ENCODE measurements at regions not wholly inside any gene's neighbourhood (a gene's known extent, or its start where the extent isn't known, plus 50 kb on each side); places are given as distances from the start of the nearest gene placed in this dataset.
"Not testable (repeated sequence)": the region's sequence is repeated elsewhere in the genome, so short reads cannot be mapped to it uniquely, and the experiment has no call there.

GRCh38 chr18:46241393-46241792 is 137.2 kb downstream of the HAUS1 start:
- H3K27me3 ChIP-seq (ENCODE audit: insufficient read depth, low read length); H3K36me3 ChIP-seq (ENCODE audit: insufficient read depth, low read length); H2AFZ ChIP-seq (ENCODE audit: low read depth, low read length); H3K4me1 ChIP-seq (ENCODE audit: insufficient read depth, low read length); H3K4me3 ChIP-seq (ENCODE audit: low read length); H3K9me3 ChIP-seq (ENCODE audit: low read length): not testable (repeated sequence)

- no peaks in the 10 kb centered on the region for H3K27me3 ChIP-seq (ENCODE audit: insufficient read depth, low read length)
- no peak overlapping the region for H2AFZ ChIP-seq (ENCODE audit: low read depth, low read length)
- H3K4me1 ChIP-seq (ENCODE audit: insufficient read depth, low read length) = peaks cover 1% of the 10 kb centered on the region
- no peaks in the 10 kb centered on the region for H3K9me3 ChIP-seq (ENCODE audit: low read length)
- H3K4me3 ChIP-seq (ENCODE audit: low read length) = no peak overlapping the region
- no peaks in the 10 kb centered on the region for H3K36me3 ChIP-seq (ENCODE audit: insufficient read depth, low read length)
Measured at GRCh38 chr18:46242183-46242582, 138.0 kb downstream of the HAUS1 start.

- no peaks in the 10 kb centered on the region for H3K27me3 ChIP-seq (ENCODE audit: insufficient read depth, low read length)
- H2AFZ ChIP-seq (ENCODE audit: low read depth, low read length) = no peak overlapping the region
- no peak overlapping the region for H3K4me3 ChIP-seq (ENCODE audit: low read length)
- no peaks in the 10 kb centered on the region for H3K36me3 ChIP-seq (ENCODE audit: insufficient read depth, low read length)
- H3K4me1 ChIP-seq (ENCODE audit: insufficient read depth, low read length) = peaks cover 1% of the 10 kb centered on the region
- no peaks in the 10 kb centered on the region for H3K9me3 ChIP-seq (ENCODE audit: low read length)
Measured at GRCh38 chr18:46243095-46243494, 138.9 kb downstream of the HAUS1 start.

GRCh38 chr18:46243673-46244072 is 139.5 kb downstream of the HAUS1 start:
- Histone ChIP-seq H3K4me1 (ENCODE audit: insufficient read depth, low read length) (peaks cover 1% of the 10 kb centered on the region), H2AFZ (ENCODE audit: low read depth, low read length) (no peak overlapping the region), H3K27me3 (ENCODE audit: insufficient read depth, low read length) (no peaks in the 10 kb centered on the region), H3K36me3 (ENCODE audit: insufficient read depth, low read length) (no peaks in the 10 kb centered on the region), H3K9me3 (ENCODE audit: low read length) (no peaks in the 10 kb centered on the region), H3K4me3 (ENCODE audit: low read length) (no peak overlapping the region)

- H3K9me3 ChIP-seq (ENCODE audit: low read length) = no peaks in the 10 kb centered on the region
- H3K4me1 ChIP-seq (ENCODE audit: insufficient read depth, low read length) = peaks cover 11% of the 10 kb centered on the region
- H2AFZ ChIP-seq (ENCODE audit: low read depth, low read length) = no peak overlapping the region
- H3K4me3 ChIP-seq (ENCODE audit: low read length) = no peak overlapping the region
- no peaks in the 10 kb centered on the region for H3K36me3 ChIP-seq (ENCODE audit: insufficient read depth, low read length)
- no peaks in the 10 kb centered on the region for H3K27me3 ChIP-seq (ENCODE audit: insufficient read depth, low read length)
Measured at GRCh38 chr18:46246101-46246500, 141.9 kb downstream of the HAUS1 start.

GRCh38 chr18:46247942-46248341 is 143.8 kb downstream of the HAUS1 start:
- peaks cover 11% of the 10 kb centered on the region for H3K4me1 ChIP-seq (ENCODE audit: insufficient read depth, low read length)
- no peaks in the 10 kb centered on the region for H3K9me3 ChIP-seq (ENCODE audit: low read length)
- H3K36me3 ChIP-seq (ENCODE audit: insufficient read depth, low read length) = no peaks in the 10 kb centered on the region

GRCh38 chr18:46250084-46250811 is 146.1 kb downstream of the HAUS1 start:
- no peak overlapping the region for H2AFZ ChIP-seq (ENCODE audit: low read depth, low read length)
- H3K9me3 ChIP-seq (ENCODE audit: low read length) = no peaks in the 10 kb centered on the region
- H3K36me3 ChIP-seq (ENCODE audit: insufficient read depth, low read length) = peaks cover 9% of the 10 kb centered on the region
- H3K4me1 ChIP-seq (ENCODE audit: insufficient read depth, low read length) = peaks cover 11% of the 10 kb centered on the region
- no peak overlapping the region for H3K4me3 ChIP-seq (ENCODE audit: low read length)
- H3K27me3 ChIP-seq (ENCODE audit: insufficient read depth, low read length) = no peaks in the 10 kb centered on the region

More at GRCh38 chr18:46247942-46248341, 143.8 kb downstream of the HAUS1 start:
- no peak overlapping the region for H2AFZ ChIP-seq (ENCODE audit: low read depth, low read length)
- H3K27me3 ChIP-seq (ENCODE audit: insufficient read depth, low read length) = no peaks in the 10 kb centered on the region
- no peak overlapping the region for H3K4me3 ChIP-seq (ENCODE audit: low read length)

GRCh38 chr18:46250812-46251173 is 146.6 kb downstream of the HAUS1 start:
- Histone ChIP-seq H3K27me3 (ENCODE audit: insufficient read depth, low read length) (no peaks in the 10 kb centered on the region), H2AFZ (ENCODE audit: low read depth, low read length) (no peak overlapping the region), H3K36me3 (ENCODE audit: insufficient read depth, low read length) (peaks cover 9% of the 10 kb centered on the region), H3K4me3 (ENCODE audit: low read length) (no peak overlapping the region), H3K4me1 (ENCODE audit: insufficient read depth, low read length) (peaks cover 11% of the 10 kb centered on the region), H3K9me3 (ENCODE audit: low read length) (no peaks in the 10 kb centered on the region)

GRCh38 chr18:46252759-46253158 is 148.6 kb downstream of the HAUS1 start:
- Histone ChIP-seq H2AFZ (ENCODE audit: low read depth, low read length) (no peak overlapping the region), H3K4me3 (ENCODE audit: low read length) (no peak overlapping the region), H3K4me1 (ENCODE audit: insufficient read depth, low read length) (peaks cover 11% of the 10 kb centered on the region), H3K9me3 (ENCODE audit: low read length) (no peaks in the 10 kb centered on the region), H3K36me3 (ENCODE audit: insufficient read depth, low read length) (peaks cover 9% of the 10 kb centered on the region), H3K27me3 (ENCODE audit: insufficient read depth, low read length) (no peaks in the 10 kb centered on the region)

GRCh38 chr18:46253498-46253897 is 149.3 kb downstream of the HAUS1 start:
- Histone ChIP-seq H3K4me3 (ENCODE audit: low read length) (no peak overlapping the region), H3K36me3 (ENCODE audit: insufficient read depth, low read length) (peaks cover 9% of the 10 kb centered on the region)

GRCh38 chr18:46256078-46256477 is 151.9 kb downstream of the HAUS1 start:
- no peaks in the 10 kb centered on the region for H3K4me1 ChIP-seq (ENCODE audit: insufficient read depth, low read length)
- peaks cover 9% of the 10 kb centered on the region for H3K36me3 ChIP-seq (ENCODE audit: insufficient read depth, low read length)
- no peak overlapping the region for H2AFZ ChIP-seq (ENCODE audit: low read depth, low read length)
- H3K9me3 ChIP-seq (ENCODE audit: low read length) = no peaks in the 10 kb centered on the region
- no peaks in the 10 kb centered on the region for H3K27me3 ChIP-seq (ENCODE audit: insufficient read depth, low read length)
- no peak overlapping the region for H3K4me3 ChIP-seq (ENCODE audit: low read length)

More at GRCh38 chr18:46253498-46253897, 149.3 kb downstream of the HAUS1 start:
- H3K4me1 ChIP-seq (ENCODE audit: insufficient read depth, low read length) = peaks cover 11% of the 10 kb centered on the region
- H3K27me3 ChIP-seq (ENCODE audit: insufficient read depth, low read length) = no peaks in the 10 kb centered on the region
- no peak overlapping the region for H2AFZ ChIP-seq (ENCODE audit: low read depth, low read length)
- no peaks in the 10 kb centered on the region for H3K9me3 ChIP-seq (ENCODE audit: low read length)

- Histone ChIP-seq H3K27me3 (ENCODE audit: insufficient read depth, low read length) (no peaks in the 10 kb centered on the region), H3K36me3 (ENCODE audit: insufficient read depth, low read length) (peaks cover 9% of the 10 kb centered on the region), H3K4me3 (ENCODE audit: low read length) (no peak overlapping the region), H2AFZ (ENCODE audit: low read depth, low read length) (no peak overlapping the region), H3K4me1 (ENCODE audit: insufficient read depth, low read length) (no peaks in the 10 kb centered on the region), H3K9me3 (ENCODE audit: low read length) (no peaks in the 10 kb centered on the region)
Measured at GRCh38 chr18:46257366-46257765, 153.2 kb downstream of the HAUS1 start.

- no peaks in the 10 kb centered on the region for H3K4me1 ChIP-seq (ENCODE audit: insufficient read depth, low read length)
- H3K9me3 ChIP-seq (ENCODE audit: low read length) = no peaks in the 10 kb centered on the region
- H3K36me3 ChIP-seq (ENCODE audit: insufficient read depth, low read length) = peaks cover 25% of the 10 kb centered on the region
- H3K4me3 ChIP-seq (ENCODE audit: low read length) = no peak overlapping the region
- no peak overlapping the region for H2AFZ ChIP-seq (ENCODE audit: low read depth, low read length)
- no peaks in the 10 kb centered on the region for H3K27me3 ChIP-seq (ENCODE audit: insufficient read depth, low read length)
Measured at GRCh38 chr18:46260016-46260878, 156.1 kb downstream of the HAUS1 start.
